Keratinocyte (primary cell): ENCODE measurements at regions not wholly inside any gene's neighbourhood (a gene's known extent, or its start where the extent isn't known, plus 50 kb on each side); places are given as distances from the start of the nearest gene placed in this dataset.

ENCODE experiments used
- EZH2 ChIP-seq: IDR thresholded peaks from one replicate; pipeline ENCODE4 v1.6.1; 2012; ENCODE audit warnings: inconsistent platforms, mild to moderate bottlenecking, low read length, moderate library complexity
- TF ChIP-seq, protein P1 (sequence below), 3 experiments: IDR thresholded peaks in 1 of 3; conservative IDR thresholded peaks in 1 of 3; optimal IDR thresholded peaks in 1 of 3; 2 replicates in 2 of 3; 3 replicates in 1 of 3; pipeline versions ENCODE3 to v1.5.1; 2011; ENCODE audit warnings: low read length in 3 of 3, mild to moderate bottlenecking in 3 of 3, moderate library complexity in 2 of 3, control low read depth in 1 of 3, inconsistent platforms in 1 of 3; ENCODE audit not compliant: insufficient read depth in 2 of 3; ENCODE audit errors: extremely low read depth in 1 of 3

DNA sequence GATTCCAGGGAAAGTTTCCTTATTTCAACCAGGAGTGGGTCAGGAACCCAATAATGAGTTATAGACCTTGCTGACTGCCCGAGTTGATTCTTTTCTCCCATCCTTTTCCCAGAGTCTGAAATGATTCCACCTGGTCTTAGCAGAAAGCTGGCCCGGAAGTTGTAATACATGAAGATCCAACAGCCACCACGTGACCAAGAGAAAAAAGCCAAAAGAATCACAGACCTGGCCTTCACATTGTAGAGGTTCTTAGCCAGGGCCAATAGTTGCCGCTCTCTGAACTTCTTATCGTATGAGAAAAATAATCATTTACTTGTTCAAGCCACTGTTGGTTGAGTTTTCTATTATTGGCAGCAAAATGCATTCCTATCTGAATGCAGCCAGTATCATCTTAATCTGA is 161.2 kb upstream of the HMGA2 start:
- TF ChIP-seq, protein P1, sequence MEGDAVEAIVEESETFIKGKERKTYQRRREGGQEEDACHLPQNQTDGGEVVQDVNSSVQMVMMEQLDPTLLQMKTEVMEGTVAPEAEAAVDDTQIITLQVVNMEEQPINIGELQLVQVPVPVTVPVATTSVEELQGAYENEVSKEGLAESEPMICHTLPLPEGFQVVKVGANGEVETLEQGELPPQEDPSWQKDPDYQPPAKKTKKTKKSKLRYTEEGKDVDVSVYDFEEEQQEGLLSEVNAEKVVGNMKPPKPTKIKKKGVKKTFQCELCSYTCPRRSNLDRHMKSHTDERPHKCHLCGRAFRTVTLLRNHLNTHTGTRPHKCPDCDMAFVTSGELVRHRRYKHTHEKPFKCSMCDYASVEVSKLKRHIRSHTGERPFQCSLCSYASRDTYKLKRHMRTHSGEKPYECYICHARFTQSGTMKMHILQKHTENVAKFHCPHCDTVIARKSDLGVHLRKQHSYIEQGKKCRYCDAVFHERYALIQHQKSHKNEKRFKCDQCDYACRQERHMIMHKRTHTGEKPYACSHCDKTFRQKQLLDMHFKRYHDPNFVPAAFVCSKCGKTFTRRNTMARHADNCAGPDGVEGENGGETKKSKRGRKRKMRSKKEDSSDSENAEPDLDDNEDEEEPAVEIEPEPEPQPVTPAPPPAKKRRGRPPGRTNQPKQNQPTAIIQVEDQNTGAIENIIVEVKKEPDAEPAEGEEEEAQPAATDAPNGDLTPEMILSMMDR (optimal IDR thresholded peaks at IDR 0.05 in 1 of 3, IDR thresholded peaks at IDR 0.05 in 1 of 3, conservative IDR thresholded peaks at IDR 0.05 in 1 of 3; ENCODE audit: extremely low read depth in 1 of 3, insufficient read depth in 2 of 3, low read length in 3 of 3) = no peak
- TF ChIP-seq EZH2 = no peak
